ENCODE measurements at regions not wholly inside any gene's neighbourhood (a gene's known extent, or its start where the extent isn't known, plus 50 kb on each side); places are given as distances from the start of the nearest gene placed in this dataset.
"Not testable (repeated sequence)": the region's sequence is repeated elsewhere in the genome, so short reads cannot be mapped to it uniquely, and the experiment has no call there.

DNA sequence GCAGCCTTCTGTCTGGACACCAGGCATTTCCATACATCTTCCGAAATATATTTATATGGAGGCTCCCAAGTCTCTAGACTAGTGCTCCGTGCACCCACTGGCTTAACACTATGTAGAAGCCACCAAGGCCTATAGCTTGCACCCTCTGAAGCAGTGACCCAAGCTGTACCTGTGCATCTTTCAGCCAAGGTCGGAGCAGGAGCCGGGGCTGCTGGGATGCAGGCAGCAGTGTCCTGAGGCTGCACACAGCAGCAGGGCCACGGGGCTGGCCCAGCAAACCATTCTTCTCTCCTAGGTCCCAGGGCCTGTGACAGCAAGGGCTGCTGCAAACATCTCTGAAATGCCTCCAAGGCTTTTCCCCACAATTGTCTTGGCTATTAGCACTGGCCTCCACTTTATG is 328.8 kb downstream of the FOXD4L4 start:
- TF ChIP-seq, protein P1, sequence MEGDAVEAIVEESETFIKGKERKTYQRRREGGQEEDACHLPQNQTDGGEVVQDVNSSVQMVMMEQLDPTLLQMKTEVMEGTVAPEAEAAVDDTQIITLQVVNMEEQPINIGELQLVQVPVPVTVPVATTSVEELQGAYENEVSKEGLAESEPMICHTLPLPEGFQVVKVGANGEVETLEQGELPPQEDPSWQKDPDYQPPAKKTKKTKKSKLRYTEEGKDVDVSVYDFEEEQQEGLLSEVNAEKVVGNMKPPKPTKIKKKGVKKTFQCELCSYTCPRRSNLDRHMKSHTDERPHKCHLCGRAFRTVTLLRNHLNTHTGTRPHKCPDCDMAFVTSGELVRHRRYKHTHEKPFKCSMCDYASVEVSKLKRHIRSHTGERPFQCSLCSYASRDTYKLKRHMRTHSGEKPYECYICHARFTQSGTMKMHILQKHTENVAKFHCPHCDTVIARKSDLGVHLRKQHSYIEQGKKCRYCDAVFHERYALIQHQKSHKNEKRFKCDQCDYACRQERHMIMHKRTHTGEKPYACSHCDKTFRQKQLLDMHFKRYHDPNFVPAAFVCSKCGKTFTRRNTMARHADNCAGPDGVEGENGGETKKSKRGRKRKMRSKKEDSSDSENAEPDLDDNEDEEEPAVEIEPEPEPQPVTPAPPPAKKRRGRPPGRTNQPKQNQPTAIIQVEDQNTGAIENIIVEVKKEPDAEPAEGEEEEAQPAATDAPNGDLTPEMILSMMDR (IDR thresholded peaks at IDR 0.05): not testable (repeated sequence)
- TF ChIP-seq POLR2A (IDR thresholded peaks at IDR 0.05): not testable (repeated sequence)
